GM23338 (cell line): ENCODE measurements at regions not wholly inside any gene's neighbourhood (a gene's known extent, or its start where the extent isn't known, plus 50 kb on each side); places are given as distances from the start of the nearest gene placed in this dataset.

ENCODE experiments used
- ATAC-seq: fragments of 200-7000 bp; cut with Tn5 transposase; 3 replicates; pipeline ENCODE4 v1.9.1; 2020
- DNase-seq: peaks from one replicate; pipeline ENCODE4 v3.0.0-alpha.2; 2015; ENCODE audit warnings: low spot score
- H2AFZ ChIP-seq: fragments of 200-600 bp; sonication (generic); 2 replicates; pipeline ENCODE4 v1.8.0; 2016; ENCODE audit warnings: antibody characterized with exemption, mild to moderate bottlenecking, moderate library complexity
- H3F3A ChIP-seq: fragments of 200-600 bp; sonication (generic); replicated peaks from 2 replicates; pipeline ENCODE4 v1.8.0; 2017; ENCODE audit warnings: antibody characterized with exemption, mixed run types, low read depth
- H3K27ac ChIP-seq: fragments of 200-600 bp; sonication (generic); 2 replicates; pipeline ENCODE4 v1.6.1; 2016; ENCODE audit warnings: low read depth
- H3K27me3 ChIP-seq: fragments of 200-600 bp; sonication (generic); 2 replicates; pipeline ENCODE4 v1.8.0; 2016; ENCODE audit warnings: mild to moderate bottlenecking, mixed run types, moderate library complexity; ENCODE audit not compliant: insufficient read depth
- H3K36me3 ChIP-seq: fragments of 200-600 bp; sonication (generic); 2 replicates; pipeline ENCODE4 v1.8.0; 2016; ENCODE audit warnings: mild to moderate bottlenecking; ENCODE audit not compliant: insufficient read depth
- H3K4me1 ChIP-seq: fragments of 200-600 bp; sonication (generic); 2 replicates; pipeline ENCODE4 v1.8.0; 2016; ENCODE audit warnings: mild to moderate bottlenecking, moderate library complexity; ENCODE audit not compliant: insufficient read depth
- H3K4me2 ChIP-seq: fragments of 200-600 bp; sonication (generic); 2 replicates; pipeline ENCODE4 v1.7.1; 2017; ENCODE audit warnings: mixed run types
- H3K4me3 ChIP-seq: fragments of 200-600 bp; sonication (generic); 2 replicates; pipeline ENCODE4 v1.6.1; 2016; ENCODE audit warnings: mixed run types
- H3K79me2 ChIP-seq: fragments of 200-600 bp; sonication (generic); replicated peaks from 2 replicates; pipeline ENCODE4 v1.8.0; 2017; ENCODE audit warnings: mild to moderate bottlenecking; ENCODE audit not compliant: insufficient read depth
- H3K9me2 ChIP-seq: fragments of 200-600 bp; sonication (generic); 2 replicates; pipeline ENCODE4 v1.8.0; 2017; ENCODE audit not compliant: insufficient read depth
- H4K20me1 ChIP-seq: fragments of 200-600 bp; sonication (generic); replicated peaks from 2 replicates; pipeline ENCODE4 v1.8.0; 2017; ENCODE audit warnings: mild to moderate bottlenecking; ENCODE audit not compliant: insufficient read depth
- H3K27ac Mint-ChIP-seq: 2 replicates; pipeline ENCODE4 v1.8.0; 2020; ENCODE audit warnings: inconsistent platforms, mild to moderate bottlenecking, moderate library complexity, mixed read lengths
- H3K27me3 Mint-ChIP-seq: 3 replicates; pipeline ENCODE4 v1.8.0; 2022; ENCODE audit warnings: low read depth, mild to moderate bottlenecking, moderate library complexity, mixed read lengths, inconsistent platforms; ENCODE audit not compliant: insufficient read depth, poor library complexity
- H3K36me3 Mint-ChIP-seq: 3 replicates; pipeline ENCODE4 v1.8.0; 2021; ENCODE audit warnings: low read depth, mild to moderate bottlenecking, inconsistent platforms, moderate library complexity, mixed read lengths
- H3K4me1 Mint-ChIP-seq: 3 replicates; pipeline ENCODE4 v1.8.0; 2020; ENCODE audit warnings: mild to moderate bottlenecking, inconsistent platforms, mixed read lengths
- H3K4me3 Mint-ChIP-seq: 3 replicates; pipeline ENCODE4 v1.8.0; 2021; ENCODE audit warnings: moderate library complexity, mild to moderate bottlenecking, inconsistent platforms, mixed read lengths
- H3K9me3 Mint-ChIP-seq: 3 replicates; pipeline ENCODE4 v1.8.0; 2020; ENCODE audit warnings: moderate library complexity, mild to moderate bottlenecking, inconsistent platforms, mixed read lengths
- CREB1 ChIP-seq: fragments of 250-450 bp; sonication (Bioruptor Pico); IDR thresholded peaks from 2 replicates; pipeline ENCODE4 v1.5.0; 2020; ENCODE audit warnings: low read depth, mild to moderate bottlenecking, moderate library complexity
- CTCF ChIP-seq, 2 experiments: fragments of 200-600 bp in 1 of 2; sonication (generic) in 1 of 2; conservative IDR thresholded peaks; 2 replicates each; pipeline versions ENCODE4 v1.5.1 to v1.6.1; 2016 to 2017; ENCODE audit warnings: antibody characterized with exemption in 2 of 2, low read depth in 2 of 2, mild to moderate bottlenecking in 2 of 2, moderate library complexity in 1 of 2
- ETS1 ChIP-seq: IDR thresholded peaks from 2 replicates; pipeline ENCODE4 v1.6.1; 2016; ENCODE audit warnings: antibody characterized with exemption
- EZH2 ChIP-seq: fragments of 200-600 bp; sonication (generic); IDR thresholded peaks from one replicate; pipeline ENCODE4 v1.8.0; 2017; ENCODE audit warnings: antibody characterized with exemption, mild to moderate bottlenecking, low read depth; ENCODE audit not compliant: unreplicated experiment
- EZH2phosphoT487 ChIP-seq: fragments of 200-600 bp; sonication (generic); IDR thresholded peaks from one replicate; pipeline ENCODE4 v1.8.1; 2018; ENCODE audit warnings: antibody characterized with exemption; ENCODE audit not compliant: unreplicated experiment
- JUNB ChIP-seq: IDR thresholded peaks from one replicate; pipeline ENCODE4 v1.6.1; 2016; ENCODE audit warnings: antibody characterized with exemption; ENCODE audit not compliant: unreplicated experiment
- NANOG ChIP-seq: IDR thresholded peaks from 2 replicates; pipeline ENCODE4 v1.6.1; 2016; ENCODE audit warnings: antibody characterized with exemption, borderline replicate concordance
- POLR2AphosphoS5 ChIP-seq: IDR thresholded peaks from 2 replicates; pipeline ENCODE4 v1.6.1; 2016; ENCODE audit warnings: antibody characterized with exemption, low read depth
- REST ChIP-seq: IDR thresholded peaks from one replicate; pipeline ENCODE4 v1.6.1; 2018; ENCODE audit warnings: antibody characterized with exemption; ENCODE audit not compliant: unreplicated experiment
- STAT1 ChIP-seq: IDR thresholded peaks from one replicate; pipeline ENCODE4 v1.6.1; 2016; ENCODE audit warnings: antibody characterized with exemption; ENCODE audit not compliant: unreplicated experiment
- ZNF114 ChIP-seq: fragments of 250-450 bp; sonication (Bioruptor Pico); IDR thresholded peaks from 2 replicates; pipeline ENCODE4 v1.5.0; 2020; ENCODE audit warnings: mild to moderate bottlenecking, moderate library complexity
- ZNF331 ChIP-seq: fragments of 250-450 bp; sonication (Bioruptor Pico); IDR thresholded peaks from 2 replicates; pipeline ENCODE4 v1.5.0; 2020; ENCODE audit warnings: low read depth, mild to moderate bottlenecking, moderate library complexity
- ZNF462 ChIP-seq: fragments of 250-450 bp; sonication (Bioruptor Pico); IDR thresholded peaks from 2 replicates; pipeline ENCODE4 v1.5.0; 2020; ENCODE audit warnings: mild to moderate bottlenecking, moderate library complexity

GRCh38 chr9:106704056-106704615, 158.8 kb upstream of the ZNF462 start:
- Histone ChIP-seq H3K4me2 (no peak overlapping the region), H4K20me1 (no peaks in the 10 kb centered on the region), H3F3A (no peaks in the 10 kb centered on the region), H3K79me2 (no peaks in the 10 kb centered on the region), H3K4me1 (no peaks in the 10 kb centered on the region), H3K9me2 (no peaks in the 10 kb centered on the region; the same call in 1 of the 2 replicates), H3K27ac (no peak overlapping the region), H3K27me3 (no peaks in the 10 kb centered on the region), H3K4me3 (no peak overlapping the region), H3K36me3 (no peaks in the 10 kb centered on the region), H2AFZ (peak overlapping the region; percentile 77)
- no peak for DNase-seq
- peaks cover 2% of the 10 kb centered on the region; the same call in 1 of the 3 replicates for H3K4me1 Mint-ChIP-seq
- no peaks in the 10 kb centered on the region for H3K27me3 Mint-ChIP-seq
- TF ChIP-seq CREB1 (CRISPR knock-in tag) (no peak), JUNB (no peak), EZH2 (no peak), ETS1 (no peak), REST (no peak), NANOG (no peak), ZNF462 (CRISPR knock-in tag) (no peak), EZH2phosphoT487 (no peak), POLR2AphosphoS5 (no peak), CTCF (conservative IDR thresholded peaks at IDR 0.05; ENCODE audit: low read depth in 2 of 2) (no peak), ZNF331 (CRISPR knock-in tag) (no peak), ZNF114 (no peak), STAT1 (no peak)
- H3K9me3 Mint-ChIP-seq: peaks cover 4% of the 10 kb centered on the region; the same call in 2 of the 3 replicates
- no peak for ATAC-seq
- H3K27ac Mint-ChIP-seq: no peak overlapping the region
- H3K36me3 Mint-ChIP-seq: peaks cover 4% of the 10 kb centered on the region; the same call in 2 of the 3 replicates
- no peak overlapping the region for H3K4me3 Mint-ChIP-seq
